GM21529 (cell line): ENCODE measurements at regions not wholly inside any gene's neighbourhood (a gene's known extent, or its start where the extent isn't known, plus 50 kb on each side); places are given as distances from the start of the nearest gene placed in this dataset.
A peak's percentile ranks its signal among the peaks of the same experiment; 100 is the strongest.

Experiments
- ATAC-seq: cut with Tn5 transposase; IDR thresholded peaks from one replicate; pipeline ENCODE4 v1.9.1; 2021; ENCODE audit not compliant: unreplicated experiment

DNA sequence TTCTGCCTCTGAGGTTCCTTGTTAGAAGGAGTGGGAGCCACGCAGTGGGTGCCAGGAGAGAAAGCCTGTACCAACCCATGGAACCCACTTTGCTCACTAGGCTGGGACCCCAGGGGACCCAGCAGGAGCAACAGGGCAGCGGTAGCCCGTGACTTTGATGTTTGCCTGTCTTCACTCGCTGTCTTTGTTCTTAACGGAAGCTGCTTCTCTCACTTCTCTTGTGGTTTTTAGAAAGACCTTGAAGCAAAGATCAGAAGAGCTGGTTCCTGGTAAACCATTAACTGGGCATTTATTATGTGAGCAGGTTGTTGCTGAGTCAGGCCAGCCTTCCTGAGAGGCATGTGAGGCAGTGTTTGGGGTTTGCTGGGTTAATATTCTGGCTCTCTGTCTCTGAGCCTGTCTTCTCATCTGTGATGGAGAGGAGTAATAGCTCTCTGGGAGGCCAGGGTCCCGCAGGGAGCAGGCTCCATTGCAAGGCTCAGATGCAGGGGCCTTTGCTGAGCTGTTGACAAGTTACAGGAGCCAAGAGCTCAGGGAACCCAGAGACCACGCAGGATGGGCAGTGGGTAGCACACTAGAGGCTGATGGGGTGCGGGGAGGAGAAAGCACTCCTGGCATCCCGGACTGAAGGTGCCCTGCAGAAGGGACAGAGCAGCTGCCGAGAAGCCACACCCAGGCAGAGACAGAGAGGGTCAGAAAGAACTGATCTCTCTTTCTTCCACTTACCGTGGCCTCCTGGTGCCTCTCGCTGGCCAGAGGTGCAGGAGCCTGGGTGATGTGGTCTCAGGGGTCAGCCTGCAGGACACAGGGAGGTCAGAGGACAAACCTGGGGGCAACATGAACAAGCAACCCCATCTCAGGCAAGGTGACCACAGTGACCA, 367.5 kb upstream of the C1orf174 start:
- peak; percentile 87 for ATAC-seq

DNA sequence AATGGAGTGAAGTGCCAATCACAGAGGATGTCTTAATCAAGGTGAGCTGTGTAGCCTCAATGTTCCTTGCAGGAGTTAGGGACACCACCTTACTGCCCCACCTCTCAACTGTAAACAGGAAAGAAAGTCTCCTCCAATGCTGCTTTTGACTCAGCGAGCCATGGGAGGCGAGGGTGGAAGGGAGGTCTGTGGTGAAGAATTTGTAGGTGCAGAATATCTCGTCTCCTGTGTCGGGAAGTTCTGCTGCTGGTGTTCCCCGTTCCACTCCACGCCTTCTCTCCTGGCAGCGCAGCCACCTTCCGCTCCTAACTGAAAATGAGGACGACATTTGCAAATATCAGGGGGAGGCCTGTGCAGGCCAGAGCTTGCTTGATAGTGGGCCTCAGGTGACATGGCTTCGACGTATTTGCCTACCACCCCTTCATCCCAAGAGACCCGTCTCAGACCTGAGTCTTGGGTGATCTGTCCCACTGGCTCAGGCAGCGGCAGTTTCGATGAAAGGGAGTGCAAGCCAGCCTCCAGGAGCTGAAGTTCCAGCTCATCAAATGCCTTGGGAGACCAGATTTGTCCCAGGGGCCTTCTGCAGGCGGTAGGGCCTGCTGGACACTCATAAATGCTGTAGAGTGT, 368.3 kb upstream of the C1orf174 start:
- ATAC-seq = no peak

DNA sequence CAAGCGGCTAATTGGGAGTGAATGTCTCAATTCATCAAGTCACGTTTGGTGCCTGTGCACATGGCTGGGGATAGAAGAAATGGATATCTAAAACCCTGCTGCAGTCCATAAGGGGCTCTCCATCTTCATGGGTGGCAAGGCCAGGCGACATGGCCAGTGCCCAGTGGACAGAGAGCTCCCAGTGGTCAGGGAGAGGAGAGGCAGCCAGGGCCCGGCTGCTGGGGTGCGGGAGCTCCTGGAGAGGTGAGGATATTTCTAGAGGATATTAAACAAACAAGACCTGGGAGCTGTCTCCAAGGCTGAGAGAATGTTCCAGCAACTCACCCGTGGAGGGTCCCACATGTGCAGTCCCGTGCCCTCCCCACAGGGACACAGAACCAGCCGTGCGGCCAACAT, 368.8 kb upstream of the C1orf174 start:
- ATAC-seq = no peak

DNA sequence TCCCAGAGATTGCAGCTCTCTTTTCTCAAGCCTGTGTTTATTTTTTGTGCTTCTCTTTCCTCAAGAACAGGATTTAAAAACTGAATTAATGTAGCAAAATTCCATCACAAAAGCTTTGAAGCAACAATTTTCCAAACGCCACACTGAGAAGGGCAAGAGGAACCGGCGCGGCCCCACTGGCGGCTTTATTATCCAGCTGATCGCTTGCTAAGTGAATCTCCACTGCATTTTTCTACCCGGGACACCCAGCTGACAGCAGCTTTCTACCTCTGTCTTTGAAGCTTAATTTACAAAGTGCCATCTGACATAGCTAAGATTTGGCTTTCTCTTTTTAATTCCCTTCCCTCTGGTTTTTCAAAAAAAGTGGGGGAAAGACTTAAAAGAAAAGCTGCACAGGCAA, 369.3 kb upstream of the C1orf174 start:
- no peak for ATAC-seq

DNA sequence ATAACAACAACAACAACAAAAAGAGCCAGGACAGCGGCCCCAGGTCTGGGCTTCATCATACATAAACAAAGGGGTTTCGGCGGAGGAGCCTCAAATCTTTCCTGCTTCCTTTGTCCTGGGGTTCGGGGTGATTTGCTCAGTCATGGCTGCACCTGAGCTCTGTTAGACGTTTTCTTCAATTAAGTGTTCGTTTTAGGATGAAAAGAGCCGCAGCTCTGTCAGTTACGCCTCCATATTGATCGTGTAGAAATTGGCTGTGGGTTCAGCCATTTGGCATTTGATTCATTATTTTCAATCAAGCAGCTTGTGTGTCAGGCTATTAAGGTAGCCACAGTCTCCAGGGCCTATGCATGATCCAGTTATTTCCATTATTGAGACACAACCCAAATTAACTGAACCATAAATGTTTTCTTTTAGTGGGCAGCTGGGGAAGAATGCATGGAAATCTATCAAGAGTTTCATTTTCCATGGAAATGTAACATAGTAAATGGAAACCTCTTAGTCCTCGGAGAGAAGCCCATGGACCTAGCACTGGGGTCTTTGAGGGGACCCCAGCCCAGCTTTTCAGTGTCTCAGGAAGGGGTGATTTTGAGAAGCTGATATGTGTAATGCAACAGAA, 370.0 kb upstream of the C1orf174 start:
- ATAC-seq = no peak

DNA sequence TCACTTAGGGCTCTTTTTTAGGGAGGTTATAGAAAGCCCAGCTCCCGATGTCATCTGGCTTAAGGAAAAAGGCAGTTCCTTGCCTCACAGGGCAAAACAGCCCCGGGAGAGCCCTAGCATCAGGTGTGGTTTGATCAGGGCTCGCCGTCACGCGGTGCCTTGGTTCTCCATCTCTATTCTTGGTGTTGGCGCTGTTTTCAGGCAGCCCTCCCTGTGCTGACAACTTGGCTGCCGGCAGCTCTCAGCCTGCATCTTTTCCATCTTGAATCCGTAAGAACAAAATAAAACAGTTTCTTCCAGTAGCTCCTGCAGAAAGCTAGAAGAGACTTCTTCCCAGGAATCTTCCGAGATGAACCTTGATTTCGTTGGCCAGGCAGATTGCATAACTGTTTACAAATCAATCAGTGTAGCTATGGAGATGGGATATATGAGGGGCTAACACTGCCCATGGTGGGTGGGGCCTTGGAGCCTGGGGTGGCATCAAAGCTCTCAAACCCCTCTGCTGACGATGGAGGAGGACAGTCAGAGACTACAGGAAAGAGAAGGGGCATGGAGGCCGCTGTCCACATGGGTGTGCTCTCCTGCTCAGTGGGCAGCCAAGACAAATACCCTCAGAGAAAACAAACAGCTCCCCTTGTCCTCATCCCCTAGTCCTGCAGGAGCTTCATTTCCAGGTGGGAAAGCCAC, 370.7 kb upstream of the C1orf174 start:
- ATAC-seq = no peak

DNA sequence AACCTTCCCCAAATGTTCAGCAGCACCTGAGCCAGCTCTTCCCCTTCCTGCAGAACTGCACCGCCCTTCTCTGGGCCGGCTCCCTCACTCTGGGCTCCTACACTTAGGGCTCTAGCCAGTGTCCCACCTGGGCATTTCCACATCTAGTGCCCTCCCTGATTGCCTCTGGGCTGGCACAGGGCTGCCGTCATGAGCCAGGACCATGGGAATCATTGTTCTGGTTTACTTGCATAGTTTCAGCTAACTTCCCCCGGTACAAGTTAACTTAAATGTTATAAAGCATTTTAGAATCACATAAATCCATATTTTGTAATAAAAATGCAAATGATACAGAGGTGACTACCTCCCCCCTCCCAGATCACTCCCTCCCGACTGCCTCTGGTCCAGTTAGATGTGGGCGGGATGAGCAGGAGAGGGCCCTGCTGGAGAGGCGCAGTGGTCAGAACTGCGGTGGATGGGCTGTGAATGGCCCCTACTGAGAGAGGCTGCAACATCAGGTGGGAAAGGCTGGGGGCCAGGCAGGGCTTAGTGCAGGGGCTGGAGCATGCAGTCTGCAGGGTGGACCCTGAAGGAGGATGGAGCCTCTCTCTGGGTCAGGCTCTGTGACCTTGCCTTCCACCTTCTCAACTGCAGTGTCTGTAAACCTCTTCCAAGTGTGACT, 371.4 kb upstream of the C1orf174 start:
- ATAC-seq = no peak

DNA sequence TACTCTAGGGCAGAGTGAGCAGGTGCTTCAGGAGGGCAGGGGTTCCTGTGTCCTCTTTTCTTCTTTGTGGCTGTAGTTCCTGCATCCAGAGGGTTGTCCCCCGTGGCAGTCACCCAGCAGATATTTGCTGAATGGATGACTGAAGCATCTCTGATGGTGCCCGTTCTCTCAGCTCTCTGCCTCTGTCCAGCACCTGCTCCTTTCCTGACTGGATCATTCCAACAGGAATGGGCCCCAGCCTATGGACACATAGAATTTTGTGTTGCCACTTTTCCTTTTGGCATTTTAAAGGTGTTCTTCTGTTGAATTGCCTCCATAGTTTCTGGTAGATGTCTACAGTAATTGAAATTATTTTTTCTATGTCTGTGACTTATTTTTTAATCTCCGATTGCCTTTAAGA, 372.5 kb upstream of the C1orf174 start:
- ATAC-seq = no peak

DNA sequence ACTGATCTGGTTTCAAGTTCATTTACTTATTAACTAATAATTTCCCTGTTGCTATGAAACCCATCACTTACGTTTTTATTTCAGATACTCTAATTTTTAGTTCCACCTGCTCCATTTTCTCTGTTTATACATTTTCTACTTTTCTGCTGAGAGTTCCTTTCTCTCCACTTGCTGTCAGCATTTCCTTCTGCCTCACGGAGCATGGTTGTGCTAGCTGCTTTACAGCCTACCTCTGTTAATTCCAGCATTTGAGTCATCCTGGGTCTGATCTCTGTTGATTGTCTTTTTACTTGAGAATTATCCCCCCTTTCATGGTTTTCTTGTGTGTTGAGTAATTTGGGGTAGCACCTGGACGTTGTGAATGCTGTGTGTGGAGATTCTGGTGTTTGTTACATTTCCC, 373.2 kb upstream of the C1orf174 start:
- ATAC-seq = no peak

DNA sequence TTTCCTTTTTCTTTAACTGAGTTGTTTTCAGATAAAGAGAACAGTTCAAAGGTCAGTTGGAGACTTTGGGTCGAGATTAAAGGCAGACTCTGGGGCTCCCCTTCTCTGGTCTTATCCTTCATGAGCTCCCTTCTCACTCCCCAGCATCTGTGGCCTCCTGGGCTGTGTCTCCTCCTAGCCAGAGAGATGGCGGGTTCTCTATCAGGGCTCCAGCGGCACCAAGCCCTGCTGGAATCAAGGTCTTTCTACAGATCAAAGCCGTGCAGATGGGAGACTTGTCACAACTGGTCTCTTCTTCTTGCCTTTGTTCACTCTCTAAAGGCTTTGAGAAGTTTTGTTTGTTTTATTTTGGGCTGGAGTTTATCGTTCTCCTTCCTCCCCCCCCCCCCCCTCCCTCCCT, 373.7 kb upstream of the C1orf174 start:
- no peak for ATAC-seq

DNA sequence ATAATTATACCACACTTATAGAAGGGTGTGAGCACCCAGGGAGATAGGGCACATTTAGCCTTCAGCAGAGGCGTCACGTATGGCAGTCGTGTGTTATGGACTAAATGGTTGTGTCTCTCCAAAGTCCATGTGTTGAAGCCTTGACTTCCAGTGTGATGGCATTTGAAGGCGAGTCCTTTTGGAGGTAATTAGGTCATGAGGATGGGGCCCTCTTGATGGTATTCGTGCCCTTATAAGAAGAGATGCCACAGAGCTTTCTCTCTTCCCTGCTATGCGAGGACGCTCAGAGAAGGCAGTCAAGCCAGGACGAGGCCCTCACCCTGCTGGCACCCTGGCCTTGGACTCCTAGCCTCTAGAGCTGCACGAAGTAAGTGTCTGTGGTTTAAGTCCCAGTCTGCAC, 375.0 kb upstream of the C1orf174 start:
- no peak for ATAC-seq

DNA sequence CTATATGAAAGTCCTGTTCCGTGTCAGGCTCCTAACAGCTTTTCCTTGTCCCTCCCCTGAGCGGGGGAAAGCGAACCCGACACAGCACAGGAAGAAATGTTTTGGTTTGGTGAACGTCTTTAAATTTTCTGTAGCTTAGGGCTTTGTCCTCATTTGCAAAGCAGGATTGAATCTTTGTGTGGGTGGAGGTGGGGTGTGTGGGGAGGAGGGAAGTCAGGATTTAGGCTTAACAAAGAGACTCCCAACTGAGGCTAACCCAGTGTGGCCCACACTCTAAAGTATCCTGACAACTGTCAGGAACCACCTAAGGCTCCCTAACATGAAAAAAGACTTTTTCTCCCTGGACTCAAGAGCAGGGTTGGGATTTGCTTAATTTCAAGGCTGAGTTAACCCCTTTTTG, 376.2 kb upstream of the C1orf174 start:
- ATAC-seq = no peak

DNA sequence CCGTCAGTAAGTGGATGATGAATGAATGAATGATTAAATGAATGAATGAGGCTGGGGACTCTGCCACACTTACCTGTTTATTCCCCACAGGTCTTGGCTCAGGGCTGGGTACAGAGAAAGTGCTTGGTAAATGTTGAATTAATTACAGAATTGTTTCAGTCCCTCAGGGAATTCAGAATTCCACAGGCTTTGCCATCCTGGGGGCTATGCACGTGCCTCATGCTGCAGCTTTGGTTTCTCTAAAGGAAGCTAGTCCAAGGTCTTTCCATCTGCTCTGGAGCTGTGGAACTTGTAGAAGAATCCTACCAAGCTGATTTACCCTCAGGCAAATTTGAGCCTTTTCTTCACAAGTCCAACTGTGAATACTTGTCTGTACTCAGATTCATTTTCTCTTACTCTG, 376.8 kb upstream of the AJAP1 start:
- no peak for ATAC-seq

DNA sequence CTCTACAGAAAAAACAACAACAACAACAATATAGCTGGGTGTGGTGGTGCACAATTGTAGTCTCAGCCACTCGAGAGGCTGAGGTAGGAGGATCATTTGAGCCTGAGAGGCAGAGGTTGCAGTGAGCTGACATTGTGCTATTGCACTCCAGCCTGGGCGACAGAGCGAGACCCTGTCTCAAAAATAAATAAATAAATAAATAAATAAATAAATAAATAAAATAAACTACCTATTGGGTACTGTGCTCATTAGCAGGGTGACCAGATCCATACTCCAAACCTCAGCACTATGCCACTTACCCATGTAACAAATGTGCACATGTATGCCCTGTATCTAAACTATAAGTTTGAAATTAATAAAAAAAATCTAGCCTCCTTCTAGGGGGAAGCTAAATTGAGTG, 369.4 kb upstream of the AJAP1 start:
- no peak for ATAC-seq

DNA sequence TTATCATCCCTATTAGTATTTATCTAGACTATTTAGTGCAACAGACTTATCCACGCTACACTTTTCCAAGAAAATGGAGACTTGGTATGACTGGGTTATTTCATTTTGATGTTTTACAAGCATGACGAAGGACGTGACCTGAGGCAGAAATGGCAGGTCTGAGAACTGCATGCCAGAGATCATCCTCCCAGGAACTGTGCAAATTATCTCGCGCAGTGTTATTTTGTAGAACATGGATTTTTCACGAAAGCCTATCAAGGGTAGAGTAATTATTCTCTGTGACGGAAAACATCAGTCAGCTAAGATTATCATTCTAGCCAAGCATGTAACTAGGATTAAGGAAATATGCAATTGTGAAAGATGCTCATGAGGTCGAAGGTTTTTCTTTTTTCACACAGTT, 361.5 kb upstream of the AJAP1 start:
- ATAC-seq = no peak

DNA sequence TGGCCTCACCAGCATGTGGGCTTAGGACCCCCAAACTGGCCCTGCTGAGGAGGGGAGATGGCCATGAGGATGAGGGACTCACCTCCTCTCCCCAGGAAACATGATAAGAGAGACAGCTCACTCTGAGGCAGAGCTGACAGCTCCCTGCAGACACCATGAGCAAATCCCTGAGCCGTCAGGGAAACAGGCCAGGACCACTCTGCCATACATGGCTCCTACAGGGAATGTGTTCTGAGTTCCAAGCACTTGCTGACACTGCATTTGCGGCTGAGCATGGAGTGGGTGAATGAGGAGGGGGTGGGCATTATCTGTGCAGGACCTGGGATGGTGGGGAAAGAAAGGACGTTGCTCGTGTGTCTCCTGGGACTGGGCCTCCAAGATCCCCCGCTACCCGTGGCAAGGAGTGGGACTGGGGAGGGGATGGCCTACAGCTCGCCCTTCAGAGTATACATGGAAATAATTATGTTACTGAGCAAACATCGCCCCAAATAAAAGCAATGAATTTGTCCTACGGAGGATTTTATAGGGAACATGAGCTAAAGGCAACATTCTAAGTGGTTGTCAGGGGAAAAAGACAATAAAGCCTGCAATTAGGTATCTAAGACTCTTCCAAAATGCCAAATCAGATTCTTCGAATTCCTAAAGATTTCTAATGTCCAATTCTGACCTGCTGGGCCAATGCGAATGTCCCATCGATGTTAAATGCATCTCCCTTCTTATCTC, 355.9 kb upstream of the AJAP1 start:
- ATAC-seq = no peak

DNA sequence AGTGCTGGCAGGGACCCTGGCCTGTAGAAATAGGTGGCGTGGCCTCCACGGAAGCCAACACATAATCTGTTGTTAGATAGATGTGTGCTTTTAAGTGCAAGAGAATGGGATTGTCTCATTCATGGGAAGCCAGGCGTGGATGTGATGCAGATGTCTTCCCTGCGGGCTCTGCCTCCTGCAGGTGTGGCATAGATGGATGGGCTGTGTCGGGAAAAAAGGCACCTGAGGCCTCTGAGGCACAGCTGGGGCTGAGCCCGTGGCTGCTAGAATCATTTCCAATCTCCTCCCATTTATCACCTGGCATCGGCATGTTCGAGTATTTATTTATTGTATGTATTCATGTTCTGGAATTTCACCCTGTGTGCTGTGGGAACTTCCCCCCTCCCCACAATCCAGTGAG, 353.4 kb upstream of the AJAP1 start:
- ATAC-seq = no peak

DNA sequence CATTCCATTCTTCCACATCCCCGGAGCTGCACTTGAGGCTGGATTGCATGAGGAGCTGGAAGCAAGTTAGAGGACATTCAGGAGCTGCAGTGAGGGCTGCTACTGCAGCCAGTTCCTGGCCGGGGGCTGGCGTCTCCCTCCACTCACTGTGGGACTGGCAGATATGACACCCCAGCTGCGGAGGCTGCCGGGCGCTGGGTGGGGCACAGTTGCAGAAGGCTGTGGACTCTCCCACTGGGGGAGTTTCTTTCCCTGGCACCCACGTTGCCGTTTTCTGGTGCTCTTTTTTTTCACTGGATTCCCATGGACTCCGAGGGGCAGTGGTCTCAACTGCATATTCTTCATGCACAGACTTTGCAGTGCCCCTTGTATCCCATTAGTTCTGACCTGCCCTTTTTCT, 351.1 kb upstream of the AJAP1 start:
- no peak for ATAC-seq

DNA sequence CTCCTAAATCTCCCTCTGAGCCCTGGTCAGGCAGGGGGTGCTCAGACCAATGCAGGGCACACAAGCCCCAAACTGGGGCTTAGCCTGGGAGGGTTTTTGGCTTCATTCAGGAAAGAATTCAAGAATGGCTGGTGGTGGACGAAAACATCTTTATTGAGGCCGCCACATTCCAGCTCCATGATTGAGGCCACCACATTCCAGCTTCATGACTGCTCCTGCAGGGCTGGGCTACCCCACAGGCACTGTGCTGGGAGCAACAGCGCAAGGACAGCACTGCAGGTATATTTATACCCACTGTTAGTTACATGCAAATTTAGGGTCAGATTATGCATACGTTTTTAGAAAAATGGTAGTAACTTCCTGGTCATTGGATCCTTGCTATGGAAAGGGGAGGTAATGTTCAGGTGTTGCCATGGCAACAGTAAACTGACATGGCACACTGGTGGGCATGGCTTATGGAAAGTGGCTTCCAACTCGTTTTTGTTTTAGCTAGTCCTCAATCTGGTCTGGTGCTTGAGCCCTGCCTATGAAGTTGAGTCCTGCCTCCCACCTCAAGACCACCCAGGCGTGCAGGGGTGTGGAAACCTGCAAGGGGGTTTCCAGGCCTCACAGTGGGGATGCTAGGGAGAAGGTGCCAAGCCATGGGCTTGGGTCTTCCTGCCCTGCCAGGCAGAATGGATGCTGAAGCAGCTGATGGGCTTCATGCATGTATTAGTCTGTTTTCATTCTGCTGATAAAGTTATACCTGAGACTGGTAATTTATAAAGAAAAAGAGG, 348.7 kb upstream of the AJAP1 start:
- no peak for ATAC-seq
